T-helper 2 cell treated with Interferon-gamma antibody and Interleukin-4, amounts not matched to agents 5 μg/mL and 100 μg/mL, for 36 hours (primary cell): ENCODE measurements at regions not wholly inside any gene's neighbourhood (a gene's known extent, or its start where the extent isn't known, plus 50 kb on each side); places are given as distances from the start of the nearest gene placed in this dataset.

Experiments
- DNase-seq: peaks from one replicate; pipeline ENCODE4 v3.0.0; 2021; ENCODE audit warnings: low spot score
- H3K27ac Mint-ChIP-seq: one replicate; pipeline ENCODE4 v1.8.0; 2021; ENCODE audit warnings: mild to moderate bottlenecking, mixed read lengths
- H3K27me3 Mint-ChIP-seq: one replicate; pipeline ENCODE4 v1.8.0; 2021; ENCODE audit warnings: low read depth, mixed read lengths
- H3K36me3 Mint-ChIP-seq: one replicate; pipeline ENCODE4 v1.8.0; 2021; ENCODE audit warnings: low read depth, mixed read lengths
- H3K4me1 Mint-ChIP-seq: one replicate; pipeline ENCODE4 v1.8.0; 2021; ENCODE audit warnings: low read depth, mixed read lengths
- H3K4me3 Mint-ChIP-seq: one replicate; pipeline ENCODE4 v1.8.0; 2022; ENCODE audit warnings: mild to moderate bottlenecking, moderate library complexity, mixed read lengths
- H3K9me3 Mint-ChIP-seq: one replicate; pipeline ENCODE4 v1.8.0; 2021; ENCODE audit warnings: mixed read lengths

DNA sequence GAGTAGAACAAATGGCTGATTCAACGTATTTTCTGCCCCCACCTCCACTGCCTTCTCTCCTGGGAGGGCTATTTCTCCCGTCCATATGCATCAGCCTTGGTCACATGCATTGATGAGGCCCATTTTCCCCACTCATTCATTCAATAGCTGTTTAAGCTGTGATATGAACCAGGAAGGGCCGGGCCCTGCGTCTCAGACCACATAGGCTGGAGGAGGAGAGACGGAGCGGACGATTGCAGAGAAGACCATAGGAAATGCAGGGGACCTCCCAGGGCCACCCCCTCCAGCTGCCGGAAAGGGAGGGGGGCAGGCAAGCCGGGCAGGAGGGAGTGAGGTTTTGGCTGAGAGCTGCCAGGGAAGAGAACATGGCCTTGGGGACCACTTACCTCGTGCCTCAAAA, 104.4 kb upstream of the TMEM132D start:
- no peaks in the 10 kb centered on the region for H3K27me3 Mint-ChIP-seq
- H3K9me3 Mint-ChIP-seq = no peaks in the 10 kb centered on the region
- H3K27ac Mint-ChIP-seq = no peak overlapping the region
- DNase-seq = no peak
- H3K4me3 Mint-ChIP-seq = no peak overlapping the region
- H3K4me1 Mint-ChIP-seq = no peaks in the 10 kb centered on the region
- no peaks in the 10 kb centered on the region for H3K36me3 Mint-ChIP-seq

GRCh38 chr12:130009961-130010360, 106.1 kb upstream of the TMEM132D start:
- H3K36me3 Mint-ChIP-seq = no peaks in the 10 kb centered on the region
- no peaks in the 10 kb centered on the region for H3K27me3 Mint-ChIP-seq
- DNase-seq = no peak
- no peak overlapping the region for H3K27ac Mint-ChIP-seq
- H3K4me1 Mint-ChIP-seq = no peaks in the 10 kb centered on the region
- H3K9me3 Mint-ChIP-seq = no peaks in the 10 kb centered on the region
- no peak overlapping the region for H3K4me3 Mint-ChIP-seq

- H3K27ac Mint-ChIP-seq = no peak overlapping the region
Measured at GRCh38 chr12:130011611-130012385, 108.0 kb upstream of the TMEM132D start.

DNA sequence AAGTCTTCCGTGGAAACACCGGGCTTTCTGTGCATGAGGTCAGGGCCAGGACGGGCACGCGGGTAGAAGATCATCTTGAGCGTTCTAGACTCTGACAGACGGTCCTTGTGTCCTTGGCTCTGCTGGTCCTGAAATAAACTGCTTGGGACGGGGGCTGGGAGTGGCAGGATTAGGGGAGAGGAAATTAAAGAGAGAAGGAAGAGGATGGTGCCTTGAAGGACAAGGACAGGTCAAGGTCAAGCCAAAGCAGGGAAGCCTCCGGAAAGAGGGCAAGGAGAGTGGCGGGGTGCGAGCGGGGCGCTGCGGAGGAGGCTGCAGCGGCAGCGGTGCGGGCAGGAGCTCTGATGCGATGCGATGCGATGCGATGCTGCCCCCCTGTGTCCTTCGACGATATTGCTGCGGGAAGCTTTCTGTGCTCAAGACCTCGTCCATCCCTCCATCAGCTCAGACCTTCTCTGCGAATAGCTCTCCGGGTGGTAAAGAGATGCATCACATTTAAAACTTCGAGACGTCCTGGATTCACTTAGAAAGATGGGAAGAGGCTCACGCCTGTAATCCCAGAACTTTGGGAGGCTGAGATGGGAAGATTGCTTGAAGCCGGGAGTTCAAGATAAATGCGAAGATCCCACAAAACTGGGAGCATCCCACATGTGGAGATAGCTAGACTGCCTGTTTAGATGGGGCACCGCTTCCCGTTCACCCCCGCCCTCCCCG, 110.1 kb upstream of the TMEM132D start:
- peak; percentile 21 for DNase-seq
- Mint-ChIP-seq H3K4me1 (no peaks in the 10 kb centered on the region), H3K27me3 (no peaks in the 10 kb centered on the region), H3K4me3 (no peak overlapping the region), H3K36me3 (no peaks in the 10 kb centered on the region), H3K27ac (no peak overlapping the region), H3K9me3 (no peaks in the 10 kb centered on the region)

More at GRCh38 chr12:130011611-130012385, 108.0 kb upstream of the TMEM132D start:
- no peaks in the 10 kb centered on the region for H3K4me1 Mint-ChIP-seq
- H3K4me3 Mint-ChIP-seq = no peak overlapping the region
- no peaks in the 10 kb centered on the region for H3K27me3 Mint-ChIP-seq
- H3K36me3 Mint-ChIP-seq = no peaks in the 10 kb centered on the region
- no peak for DNase-seq
- no peaks in the 10 kb centered on the region for H3K9me3 Mint-ChIP-seq

DNA sequence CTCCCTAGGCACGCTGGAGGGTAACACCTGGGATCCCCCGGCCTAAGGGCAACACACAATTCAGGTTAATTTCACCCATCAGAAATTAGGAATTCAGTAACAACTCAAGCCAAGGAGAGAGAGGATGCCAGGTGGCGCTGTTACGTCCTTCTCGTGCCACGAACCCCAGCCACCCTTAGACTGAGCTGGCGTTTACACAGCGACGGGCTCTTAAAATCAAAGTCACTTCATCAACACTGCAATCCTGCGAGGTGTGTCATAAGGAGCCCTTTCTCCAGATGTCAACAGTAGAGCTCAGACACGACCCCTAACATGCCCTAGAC, 110.6 kb upstream of the TMEM132D start:
- no peaks in the 10 kb centered on the region for H3K27me3 Mint-ChIP-seq
- H3K36me3 Mint-ChIP-seq = no peaks in the 10 kb centered on the region
- H3K9me3 Mint-ChIP-seq = no peaks in the 10 kb centered on the region
- no peak for DNase-seq
- H3K4me3 Mint-ChIP-seq = no peak overlapping the region
- no peaks in the 10 kb centered on the region for H3K4me1 Mint-ChIP-seq
- H3K27ac Mint-ChIP-seq = no peak overlapping the region

GRCh38 chr12:130016194-130016593, 112.4 kb upstream of the TMEM132D start:
- H3K27ac Mint-ChIP-seq = no peak overlapping the region
- H3K36me3 Mint-ChIP-seq = no peaks in the 10 kb centered on the region
- H3K4me1 Mint-ChIP-seq = no peaks in the 10 kb centered on the region
- no peaks in the 10 kb centered on the region for H3K27me3 Mint-ChIP-seq
- no peaks in the 10 kb centered on the region for H3K9me3 Mint-ChIP-seq
- DNase-seq = no peak
- H3K4me3 Mint-ChIP-seq = no peak overlapping the region

GRCh38 chr12:130016986-130017385, 113.2 kb upstream of the TMEM132D start:
- Mint-ChIP-seq H3K27ac (no peak overlapping the region), H3K9me3 (no peaks in the 10 kb centered on the region), H3K4me3 (no peak overlapping the region), H3K36me3 (no peaks in the 10 kb centered on the region), H3K27me3 (no peaks in the 10 kb centered on the region), H3K4me1 (no peaks in the 10 kb centered on the region)
- no peak for DNase-seq

DNA sequence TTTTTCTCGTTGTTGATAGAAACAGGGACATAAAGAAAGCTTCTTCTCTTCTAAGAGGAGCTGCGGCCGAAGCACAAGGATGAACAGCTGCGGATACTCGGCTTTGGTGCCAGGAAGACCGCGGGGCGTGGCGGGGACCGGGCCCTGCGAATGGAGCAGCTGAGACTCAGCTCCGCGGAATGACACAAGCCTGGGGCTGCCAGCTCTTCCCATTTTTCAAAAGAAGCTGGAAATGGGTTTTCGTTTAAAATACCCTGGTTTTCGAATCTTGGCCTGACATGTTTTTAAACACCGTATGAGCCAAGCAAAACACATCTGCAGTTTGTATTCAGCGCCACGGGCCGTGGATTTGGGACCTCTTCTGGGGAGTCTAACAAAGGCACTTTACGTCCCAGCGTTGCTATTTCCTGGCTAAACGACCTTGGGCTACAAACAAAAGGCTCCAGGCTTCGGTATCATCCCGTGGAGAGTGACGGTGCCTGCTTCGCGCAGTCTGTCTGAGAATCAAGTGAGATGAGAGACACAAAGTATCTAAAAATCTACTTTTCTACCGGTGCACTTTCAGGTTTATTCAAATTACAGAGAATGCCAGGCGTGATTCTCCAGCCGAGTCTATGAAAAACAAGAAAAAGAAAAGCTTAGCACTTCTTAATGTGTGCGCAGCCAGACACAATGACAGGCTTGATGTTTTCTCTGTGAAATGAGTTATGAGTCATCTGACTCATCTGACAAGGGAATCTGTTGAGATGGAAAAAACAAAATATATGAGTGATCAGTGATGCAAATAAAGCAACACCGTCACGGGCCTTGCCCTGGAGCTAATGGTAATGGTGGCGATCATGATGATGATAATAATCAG, 114.0 kb upstream of the TMEM132D start:
- no peaks in the 10 kb centered on the region for H3K9me3 Mint-ChIP-seq

DNA sequence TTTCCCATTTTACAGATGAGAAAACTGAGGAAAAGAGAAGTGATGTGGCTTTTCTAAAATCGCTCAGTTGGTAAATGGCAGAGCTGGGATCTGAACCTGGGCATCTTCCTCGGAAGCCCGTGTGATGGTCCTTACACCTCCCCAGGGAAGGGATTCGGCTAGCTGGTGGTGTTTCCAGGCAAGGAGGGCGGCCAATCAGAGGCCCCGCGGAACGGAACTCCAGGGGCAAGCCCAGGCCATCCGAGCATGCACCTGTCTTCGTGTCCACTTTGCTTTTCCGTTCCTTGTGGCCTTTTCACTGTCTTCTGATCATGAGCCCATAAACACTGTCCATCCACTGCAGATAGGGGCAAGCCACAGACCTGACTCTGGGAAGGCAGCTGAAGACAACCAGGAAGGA, 114.8 kb upstream of the TMEM132D start:
- H3K4me1 Mint-ChIP-seq = no peaks in the 10 kb centered on the region
- H3K27ac Mint-ChIP-seq = no peak overlapping the region
- H3K4me3 Mint-ChIP-seq = no peak overlapping the region
- no peak for DNase-seq
- no peaks in the 10 kb centered on the region for H3K9me3 Mint-ChIP-seq
- no peaks in the 10 kb centered on the region for H3K27me3 Mint-ChIP-seq
- H3K36me3 Mint-ChIP-seq = no peaks in the 10 kb centered on the region

More for the DNA sequence above, 114.0 kb upstream of the TMEM132D start:
- Mint-ChIP-seq H3K27ac (no peak overlapping the region), H3K27me3 (no peaks in the 10 kb centered on the region), H3K36me3 (no peaks in the 10 kb centered on the region), H3K4me3 (no peak overlapping the region), H3K4me1 (no peaks in the 10 kb centered on the region)
- no peak for DNase-seq

- Mint-ChIP-seq H3K36me3 (no peaks in the 10 kb centered on the region), H3K27ac (no peak overlapping the region), H3K27me3 (peaks cover 2% of the 10 kb centered on the region), H3K4me1 (no peaks in the 10 kb centered on the region), H3K9me3 (no peaks in the 10 kb centered on the region), H3K4me3 (no peak overlapping the region)
- DNase-seq = peak; percentile 5
Measured at GRCh38 chr12:130026608-130027176, 122.9 kb upstream of the TMEM132D start.

GRCh38 chr12:130027798-130028197, 124.0 kb upstream of the TMEM132D start:
- H3K36me3 Mint-ChIP-seq = no peaks in the 10 kb centered on the region
- no peaks in the 10 kb centered on the region for H3K4me1 Mint-ChIP-seq
- no peak overlapping the region for H3K27ac Mint-ChIP-seq
- no peak overlapping the region for H3K4me3 Mint-ChIP-seq
- H3K27me3 Mint-ChIP-seq = peaks cover 2% of the 10 kb centered on the region
- DNase-seq = no peak
- H3K9me3 Mint-ChIP-seq = no peaks in the 10 kb centered on the region

GRCh38 chr12:130029151-130029550, 125.3 kb upstream of the TMEM132D start:
- H3K9me3 Mint-ChIP-seq = no peaks in the 10 kb centered on the region
- H3K36me3 Mint-ChIP-seq = no peaks in the 10 kb centered on the region
- peaks cover 2% of the 10 kb centered on the region for H3K27me3 Mint-ChIP-seq
- no peak for DNase-seq
- H3K4me1 Mint-ChIP-seq = no peaks in the 10 kb centered on the region
- H3K27ac Mint-ChIP-seq = no peak overlapping the region
- H3K4me3 Mint-ChIP-seq = no peak overlapping the region

DNA sequence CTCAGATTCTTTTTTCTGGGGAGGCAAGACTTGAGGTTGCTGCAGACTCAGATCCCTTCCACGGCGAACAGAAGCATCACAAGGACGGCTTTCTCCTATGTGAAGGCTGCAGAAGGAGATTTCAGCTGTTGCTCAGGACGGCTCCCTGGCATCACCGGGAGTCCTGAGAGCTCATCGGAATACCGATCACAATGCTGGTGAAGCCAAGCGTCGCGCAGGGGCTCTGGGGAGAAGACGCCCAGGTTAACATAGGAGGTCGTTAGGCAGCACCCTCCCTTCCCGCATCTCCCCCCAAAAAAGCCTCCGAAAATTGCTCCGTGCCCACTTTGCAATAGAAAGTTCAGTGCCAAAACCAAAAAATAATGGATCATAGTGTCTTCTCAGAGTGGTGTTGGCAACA, 127.2 kb upstream of the TMEM132D start:
- no peak overlapping the region for H3K27ac Mint-ChIP-seq
- no peak for DNase-seq
- H3K36me3 Mint-ChIP-seq = no peaks in the 10 kb centered on the region
- H3K4me1 Mint-ChIP-seq = no peaks in the 10 kb centered on the region
- no peak overlapping the region for H3K4me3 Mint-ChIP-seq
- no peaks in the 10 kb centered on the region for H3K9me3 Mint-ChIP-seq
- H3K27me3 Mint-ChIP-seq = peaks cover 2% of the 10 kb centered on the region
